HG03060 (cell line): ENCODE measurements at regions not wholly inside any gene's neighbourhood (a gene's known extent, or its start where the extent isn't known, plus 50 kb on each side); places are given as distances from the start of the nearest gene placed in this dataset.

Source experiments
- ATAC-seq: cut with Tn5 transposase; IDR thresholded peaks from one replicate; pipeline ENCODE4 v1.9.1; 2021; ENCODE audit warnings: low read depth, moderate number of reproducible peaks; ENCODE audit not compliant: unreplicated experiment

GRCh38 chr12:58554522-58555157 lies 365.7 kb downstream of the LRIG3 start:
- ATAC-seq = no peak

DNA sequence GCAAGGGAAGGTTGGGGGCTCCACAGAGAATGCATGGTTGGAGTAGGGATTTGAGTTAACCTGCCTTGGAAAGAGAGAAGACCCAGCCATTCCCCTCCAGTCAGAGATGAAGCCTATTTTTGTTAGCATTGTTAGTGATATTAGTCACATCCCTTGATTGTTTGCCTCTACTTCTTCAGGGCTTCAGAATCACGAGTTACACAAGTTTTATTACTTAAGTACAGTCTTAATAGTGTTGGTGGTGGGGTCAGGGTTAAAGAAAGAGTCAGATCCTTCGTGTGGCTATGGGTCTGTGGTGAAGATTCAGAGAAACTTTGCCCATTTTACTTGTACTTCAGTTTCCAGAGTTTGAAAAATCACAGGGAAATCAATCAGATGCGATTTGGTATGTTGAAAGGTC lies 363.1 kb downstream of the LRIG3 start:
- ATAC-seq = no peak

DNA sequence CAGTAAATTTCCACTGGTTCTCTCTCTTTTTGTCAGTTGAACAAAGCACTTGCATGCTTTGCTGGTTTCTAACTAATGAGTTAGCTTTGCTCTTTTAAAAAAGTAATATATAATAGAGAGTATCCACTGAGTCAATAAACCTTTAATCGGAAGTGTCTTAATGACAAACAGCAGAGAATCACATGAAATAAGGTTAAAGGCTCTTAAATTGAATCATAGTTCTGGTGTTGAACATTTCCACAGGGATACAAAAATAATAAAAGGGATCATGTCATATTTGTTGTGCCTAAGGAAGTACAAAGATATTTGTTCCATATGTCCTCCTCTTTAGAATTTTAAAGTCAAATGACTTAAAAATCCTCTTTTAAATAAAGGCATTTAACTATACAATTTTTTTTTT lies 362.6 kb downstream of the LRIG3 start:
- no peak for ATAC-seq

- no peak for ATAC-seq
Observed at GRCh38 chr12:58563621-58564020, 356.7 kb downstream of the LRIG3 start.

DNA sequence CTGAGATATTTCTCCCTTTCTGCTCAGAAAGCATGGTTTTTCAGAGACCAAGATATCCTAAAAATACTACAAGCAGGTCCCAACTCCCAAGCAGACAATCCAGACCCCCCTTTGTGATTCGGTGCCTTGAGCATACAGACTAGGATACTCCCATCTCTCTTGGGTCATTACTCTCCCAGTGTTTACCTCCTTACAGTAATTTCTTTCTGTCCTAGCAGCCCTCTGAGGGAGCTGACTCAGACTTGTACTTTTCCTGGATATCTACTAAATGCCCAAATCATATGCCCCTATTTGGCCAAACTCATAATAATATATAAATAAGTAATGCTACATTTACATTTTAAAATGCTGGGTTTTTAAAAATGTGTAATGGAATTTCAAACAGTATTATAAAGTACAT lies 355.6 kb downstream of the LRIG3 start:
- ATAC-seq = no peak

- ATAC-seq = no peak
Observed at GRCh38 chr12:58566599-58566998, 353.7 kb downstream of the LRIG3 start.

GRCh38 chr12:58567189-58567588 lies 353.1 kb downstream of the LRIG3 start:
- no peak for ATAC-seq

GRCh38 chr12:58570411-58570810 lies 349.9 kb downstream of the LRIG3 start:
- no peak for ATAC-seq

DNA sequence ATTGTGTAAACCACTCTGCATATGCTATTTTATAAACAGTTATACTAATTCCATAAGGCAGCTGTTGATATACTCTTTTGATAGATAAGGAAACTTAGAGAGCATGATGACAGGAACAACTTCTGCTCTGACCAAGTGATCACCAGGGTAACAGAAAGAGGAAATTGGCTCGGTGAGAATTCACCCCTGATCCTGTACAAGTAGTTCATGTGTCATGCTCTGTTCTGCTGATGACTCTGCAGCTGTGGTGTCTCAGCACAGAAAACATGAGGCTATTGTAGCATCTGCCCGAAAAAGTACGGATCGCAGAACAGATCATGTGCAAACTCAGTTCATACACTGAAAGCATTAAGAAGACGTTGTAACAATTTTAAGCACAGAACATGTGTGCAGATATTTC lies 345.0 kb downstream of the LRIG3 start:
- no peak for ATAC-seq

DNA sequence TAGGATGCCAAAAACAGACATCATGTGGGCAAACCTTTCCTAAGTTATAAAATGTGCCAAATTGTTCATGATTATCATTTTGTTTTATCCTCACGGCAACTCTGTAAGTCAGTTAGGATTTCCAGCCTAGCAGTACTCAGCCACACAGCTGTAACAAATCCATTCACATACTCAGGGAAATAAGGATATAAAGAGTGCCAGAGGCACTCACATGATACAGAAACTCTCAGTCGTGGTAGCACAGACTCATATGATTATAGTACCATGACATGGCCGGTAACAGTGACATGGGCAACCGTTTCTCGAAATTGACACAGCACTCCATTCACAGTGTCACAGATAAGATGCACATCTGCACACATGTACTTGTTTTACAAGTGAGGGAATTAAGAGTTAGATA lies 344.2 kb downstream of the LRIG3 start:
- ATAC-seq = no peak

GRCh38 chr12:58576916-58577315 lies 343.4 kb downstream of the LRIG3 start:
- no peak for ATAC-seq

DNA sequence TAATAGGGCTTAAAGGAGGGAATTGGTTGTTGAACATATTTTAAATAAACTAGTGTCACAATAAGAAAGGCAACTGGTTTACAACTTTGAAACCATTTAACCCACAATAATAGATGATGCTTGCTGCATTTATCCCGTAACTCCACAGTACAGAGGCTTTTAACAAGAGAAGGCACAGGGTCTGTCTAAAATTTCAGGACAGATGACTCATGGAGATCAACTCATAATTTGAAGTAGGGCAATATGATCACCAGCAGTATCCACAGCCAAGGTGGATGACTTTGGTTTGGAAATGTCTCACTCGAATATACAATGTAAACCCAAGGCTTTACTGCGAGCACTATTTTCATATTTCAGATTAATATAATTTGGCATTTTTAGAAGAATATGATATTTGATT lies 340.2 kb downstream of the LRIG3 start:
- ATAC-seq = no peak

DNA sequence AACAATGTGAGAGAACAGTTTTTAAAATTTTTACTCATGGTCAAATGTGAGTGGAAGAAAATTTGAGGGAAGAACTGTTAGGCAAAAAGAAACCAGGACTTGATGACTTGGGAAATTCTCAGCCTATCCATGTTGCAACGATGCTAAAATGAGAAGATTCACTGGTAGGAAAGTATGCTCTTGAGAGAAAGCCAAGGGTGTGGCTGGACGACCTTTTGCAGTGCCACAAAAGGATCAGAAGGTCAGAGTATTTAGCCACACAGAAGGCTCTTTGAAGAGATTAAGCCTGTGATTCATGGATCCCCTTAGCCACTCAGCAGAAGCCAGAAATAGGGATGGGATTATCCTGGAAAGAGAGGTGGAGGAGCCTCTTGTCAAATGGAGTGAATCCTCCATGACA lies 336.8 kb downstream of the LRIG3 start:
- no peak for ATAC-seq

DNA sequence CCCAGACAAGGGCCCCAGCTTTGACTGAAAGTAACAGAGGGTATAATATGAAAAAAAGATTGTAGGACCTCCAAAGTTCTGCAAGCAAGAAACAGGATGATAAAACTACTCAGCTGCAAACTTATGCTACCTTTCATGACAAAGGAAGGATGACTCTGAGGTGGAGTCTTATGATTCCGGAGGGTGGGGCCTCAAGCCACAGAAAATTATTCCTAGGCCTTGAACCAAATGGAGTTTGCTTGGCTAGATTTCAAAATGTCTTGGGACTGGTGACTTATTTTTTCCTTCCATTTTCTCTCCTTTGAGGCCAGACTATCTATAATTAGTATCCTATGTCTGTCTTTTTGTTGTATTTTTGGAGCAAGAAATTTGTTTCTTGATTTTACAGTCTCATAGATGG lies 336.4 kb downstream of the LRIG3 start:
- ATAC-seq = no peak

DNA sequence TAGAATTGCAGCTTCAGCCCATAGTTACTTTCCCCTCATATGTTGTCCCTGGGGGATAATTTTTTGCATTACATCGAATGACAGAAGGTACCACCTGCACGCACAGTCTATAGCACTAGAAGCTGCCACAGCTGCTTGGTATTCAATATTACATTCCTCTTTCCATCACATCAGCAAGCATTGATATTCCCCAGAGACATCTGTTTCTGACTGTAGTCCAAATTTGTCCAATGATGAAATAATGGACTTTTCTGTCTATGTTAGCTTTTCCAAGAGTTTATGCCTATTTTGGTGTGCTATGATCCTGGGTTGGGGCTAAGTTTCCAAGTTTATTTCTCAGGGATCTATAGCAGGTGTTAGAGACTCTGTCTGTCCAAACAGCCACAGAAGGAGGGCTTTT lies 335.4 kb downstream of the LRIG3 start:
- ATAC-seq = no peak

- no peak for ATAC-seq
Observed at GRCh38 chr12:58586762-58587161, 333.5 kb downstream of the LRIG3 start.

DNA sequence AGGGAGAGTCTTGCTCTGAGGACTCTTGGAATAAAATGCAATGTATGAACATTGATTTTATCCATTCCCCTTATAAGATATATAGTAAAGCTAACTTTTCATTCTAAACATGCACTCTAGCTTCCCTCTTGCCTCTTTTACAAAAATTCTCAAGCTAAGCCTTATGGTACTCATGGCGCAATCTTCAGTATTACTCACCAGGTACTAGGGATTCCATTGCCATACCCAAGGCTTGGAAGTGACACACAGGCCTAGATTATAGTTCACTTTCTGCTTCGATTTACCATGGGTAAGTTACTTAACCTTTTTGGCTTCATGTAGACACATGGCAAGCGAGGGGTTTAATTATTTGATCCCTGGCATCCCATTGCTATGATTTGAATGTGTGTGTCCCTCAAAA lies 331.5 kb downstream of the LRIG3 start:
- no peak for ATAC-seq

DNA sequence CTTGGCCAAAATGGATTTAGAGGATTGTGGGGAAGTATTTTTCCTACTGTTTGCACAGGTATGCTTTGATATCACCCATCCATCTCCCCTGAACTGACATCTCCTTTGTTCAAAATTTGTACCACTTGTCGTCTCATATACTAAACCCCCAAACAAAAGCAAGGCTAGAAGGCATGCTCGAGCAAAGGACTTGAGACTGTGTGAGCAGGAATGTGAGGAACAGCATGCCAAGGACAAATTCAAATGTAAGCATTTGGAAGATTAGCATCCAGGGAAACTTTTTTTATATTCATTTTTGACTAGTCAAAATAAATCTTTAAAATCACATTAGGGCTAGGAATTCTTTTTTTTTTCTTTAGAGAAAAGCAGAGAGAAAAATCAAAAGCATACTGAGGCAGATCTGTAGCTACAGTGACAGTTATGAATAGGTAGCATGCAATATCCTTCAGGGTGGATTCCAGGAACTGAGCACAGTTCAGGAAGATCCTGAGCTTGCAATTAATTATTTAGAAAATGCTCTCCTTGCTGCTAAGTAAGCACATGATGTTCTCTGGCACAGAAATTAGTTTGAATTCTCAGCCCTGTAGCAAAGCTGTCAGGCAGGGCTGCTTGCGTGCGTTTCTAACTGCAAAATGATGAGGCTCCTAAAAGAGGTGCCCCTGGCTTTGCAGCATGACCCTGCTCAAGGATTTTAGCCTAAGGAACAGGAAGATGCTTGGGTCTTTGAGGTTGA lies 327.7 kb downstream of the LRIG3 start:
- ATAC-seq = no peak

- no peak for ATAC-seq
Observed at GRCh38 chr12:58593557-58594304, 326.6 kb downstream of the LRIG3 start.

DNA sequence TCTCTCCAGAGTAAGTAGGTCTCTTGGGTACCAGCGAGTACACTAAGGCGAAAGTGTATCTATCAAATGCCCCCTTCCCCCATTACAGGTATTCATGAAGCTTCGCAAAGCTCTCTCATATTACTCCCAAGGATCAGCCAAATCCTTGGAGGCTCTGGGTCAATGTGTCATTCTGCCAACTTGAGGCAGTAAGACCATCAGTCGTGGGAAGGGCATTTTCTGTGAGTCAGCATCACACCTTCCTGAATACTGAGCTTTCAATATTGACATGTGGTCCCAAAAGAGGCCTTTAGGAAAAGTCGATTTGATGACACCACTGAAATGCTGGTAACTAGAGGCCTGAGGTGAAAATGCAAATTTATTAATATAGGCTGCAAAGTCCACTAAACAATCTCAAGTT lies 323.9 kb downstream of the LRIG3 start:
- no peak for ATAC-seq

DNA sequence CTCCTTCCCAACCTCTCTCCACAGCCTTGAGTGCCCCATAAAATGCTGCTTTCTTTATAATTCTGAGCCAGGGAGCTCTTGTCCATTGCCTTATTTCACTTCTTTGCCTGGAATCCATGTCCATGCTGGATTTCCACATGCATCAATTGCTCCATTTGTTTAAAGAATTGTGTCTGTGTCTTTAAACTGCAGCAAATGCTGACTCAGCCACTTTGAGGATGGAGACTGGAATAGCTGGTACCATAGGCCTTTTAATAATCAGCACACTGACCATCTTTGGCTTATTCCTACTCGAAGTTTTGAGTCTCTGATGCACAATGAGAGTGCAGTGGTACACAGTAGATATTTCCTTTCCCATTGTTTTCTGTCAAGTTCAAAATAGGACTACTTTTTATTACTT lies 318.8 kb downstream of the LRIG3 start:
- ATAC-seq = no peak

DNA sequence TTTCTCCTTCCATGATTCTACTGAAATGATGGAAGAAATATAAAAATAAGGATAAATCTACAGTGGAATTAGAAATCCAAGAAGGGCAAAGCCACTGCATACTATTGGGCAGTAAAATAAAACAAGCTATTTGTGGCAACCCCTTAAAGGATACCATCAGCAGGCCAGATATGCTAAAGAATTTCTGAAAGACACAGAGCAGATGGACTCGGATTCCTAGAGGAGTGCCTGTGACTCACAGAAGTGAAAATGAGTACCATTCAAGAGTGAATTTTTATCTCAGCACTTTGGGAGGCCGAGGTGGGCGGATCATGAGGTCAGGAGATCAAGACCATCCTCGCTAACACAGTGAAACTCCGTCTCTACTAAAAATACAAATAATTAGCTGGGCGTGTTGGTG lies 318.1 kb downstream of the LRIG3 start:
- ATAC-seq = no peak
